Activated CD4-positive, alpha-beta T cell treated with anti-CD3 and anti-CD28 coated beads for 24 hours (primary cell): ENCODE measurements at regions not wholly inside any gene's neighbourhood (a gene's known extent, or its start where the extent isn't known, plus 50 kb on each side); places are given as distances from the start of the nearest gene placed in this dataset.
"Not testable (repeated sequence)": the region's sequence is repeated elsewhere in the genome, so short reads cannot be mapped to it uniquely, and the experiment has no call there.

ENCODE experiments used
- DNase-seq, 2 donors: peaks; one replicate each; pipeline ENCODE4 v3.0.0-alpha.2; 2020; ENCODE audit warnings: low read depth in 2 of 2

DNA sequence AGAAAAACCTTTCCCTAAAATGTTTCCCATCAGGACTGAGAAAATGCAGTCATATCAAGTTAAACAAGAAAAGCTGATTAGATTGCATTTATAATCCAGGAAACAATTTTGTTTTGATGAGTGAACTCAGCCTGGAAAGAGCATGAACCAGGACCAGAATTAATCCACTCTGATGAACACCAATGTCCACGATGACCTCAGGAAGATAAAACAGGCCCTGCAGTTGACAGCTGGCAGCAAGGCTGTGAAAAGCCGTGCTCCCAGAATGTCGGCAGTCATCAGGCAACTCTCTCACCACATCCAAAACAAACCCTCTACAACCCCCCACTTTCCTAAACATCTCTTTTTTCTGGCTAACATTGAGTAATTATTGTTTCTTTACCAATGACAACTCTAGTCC is 74.0 kb upstream of the PROKR2 start:
- DNase-seq = no peak

- DNase-seq = not testable (repeated sequence)
Observed at GRCh38 chr20:5386846-5387245, 70.1 kb upstream of the PROKR2 start.

DNA sequence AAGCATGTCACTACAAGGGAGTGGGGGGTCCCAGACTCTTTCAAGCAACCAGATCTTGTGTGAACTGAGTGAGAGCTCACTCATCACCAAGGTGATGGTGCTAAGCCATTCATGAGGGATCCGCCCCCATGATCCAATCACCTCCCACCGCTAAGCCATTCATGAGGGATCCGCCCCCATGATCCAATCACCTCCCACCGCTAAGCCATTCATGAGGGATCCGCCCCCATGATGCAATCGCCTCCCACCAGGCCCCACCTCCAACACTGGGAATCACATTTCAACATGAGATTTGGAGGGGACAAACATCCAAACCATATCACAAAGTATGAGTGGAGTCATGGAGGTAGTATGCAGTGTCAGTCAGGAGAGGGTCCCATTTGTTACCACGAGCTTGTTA is 64.8 kb upstream of the PROKR2 start:
- DNase-seq = not testable (repeated sequence)

- no peak for DNase-seq
Observed at GRCh38 chr20:5377484-5377883, 60.7 kb upstream of the PROKR2 start.

GRCh38 chr20:5376228-5376627 is 59.5 kb upstream of the PROKR2 start:
- no peak for DNase-seq

DNA sequence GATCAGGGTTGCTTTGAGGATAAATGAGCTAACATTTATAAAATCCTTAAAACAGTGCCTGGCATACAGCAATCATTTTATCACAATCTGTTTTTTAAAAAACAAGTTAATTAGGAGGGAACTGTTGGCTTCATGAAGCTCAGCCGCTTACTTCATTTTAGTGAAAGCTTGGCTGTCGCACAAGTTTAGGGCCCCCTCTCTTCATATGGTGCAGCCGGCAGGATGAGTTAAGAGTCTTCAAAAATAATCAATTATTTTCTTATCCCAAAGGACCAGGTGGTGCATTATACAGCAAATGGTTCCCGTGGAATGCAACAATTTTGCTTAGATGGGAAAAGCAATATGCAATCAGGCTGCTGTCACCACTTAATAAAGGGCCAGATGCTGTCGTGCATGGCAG is 57.4 kb upstream of the PROKR2 start:
- no peak for DNase-seq

GRCh38 chr20:5372371-5372770 is 55.6 kb upstream of the PROKR2 start:
- no peak for DNase-seq

DNA sequence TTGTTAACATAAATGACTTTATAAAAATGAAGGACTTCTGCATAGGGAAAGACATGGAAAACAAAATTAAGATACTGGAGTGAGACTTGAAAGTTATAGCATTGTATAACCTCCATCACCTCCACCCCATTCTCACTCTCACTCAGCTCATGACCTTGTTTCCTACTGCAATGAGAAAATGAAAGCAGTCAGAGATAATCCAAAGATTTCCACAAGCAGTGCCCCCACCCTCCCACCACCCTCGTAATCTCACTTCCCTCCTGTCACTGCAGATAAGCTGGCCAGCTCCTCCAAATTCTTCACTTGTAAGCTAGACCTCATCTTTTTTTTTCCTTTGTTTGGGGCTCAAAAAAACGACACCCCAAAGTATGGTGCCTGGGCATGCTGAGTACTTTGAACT is 52.9 kb upstream of the PROKR2 start:
- DNase-seq = no peak
